K562 (cell line): ENCODE measurements at regions not wholly inside any gene's neighbourhood (a gene's known extent, or its start where the extent isn't known, plus 50 kb on each side); places are given as distances from the start of the nearest gene placed in this dataset.

Source experiments
- JUND ChIP-seq, 2 experiments: IDR thresholded peaks; 2 replicates in 1 of 2; 3 replicates in 1 of 2; pipeline ENCODE4 v1.6.1; 2011; ENCODE audit warnings: borderline replicate concordance in 2 of 2, low read depth in 2 of 2, low read length in 2 of 2, improper control_type of control experiment in 1 of 2, missing biosample characterization in 1 of 2, missing genetic modification characterization in 1 of 2, missing genetic modification reagents in 1 of 2
- MYC ChIP-seq, 2 experiments: fragments of 250-450 bp in 1 of 2; sonication (Bioruptor Pico) in 1 of 2; IDR thresholded peaks; 2 replicates each; pipeline versions ENCODE4 v1.5.1 to v1.6.1; 2012 to 2021; ENCODE audit warnings: low read depth in 2 of 2, borderline replicate concordance in 1 of 2, improper control_type of control experiment in 1 of 2, low read length in 1 of 2, mild to moderate bottlenecking in 1 of 2, moderate library complexity in 1 of 2
- POLR2A ChIP-seq: fragments of 450-650 bp; conservative IDR thresholded peaks from 2 replicates; pipeline ENCODE4 v1.6.1; 2016
- ZNF232 ChIP-seq: sonication (generic); formaldehyde crosslinking; IDR thresholded peaks from 2 replicates; pipeline ENCODE4 v1.8.0; 2022; ENCODE audit warnings: mild to moderate bottlenecking, missing genetic modification reagents
- TF ChIP-seq, protein P1 (sequence below), 3 experiments: IDR thresholded peaks in 2 of 3; conservative IDR thresholded peaks in 1 of 3; 2 replicates each; pipeline ENCODE4 v1.5.1; 2011 to 2012; ENCODE audit warnings: low read length in 3 of 3, mild to moderate bottlenecking in 3 of 3, control low read depth in 2 of 3, improper control_type of control experiment in 1 of 3, inconsistent platforms in 1 of 3, low read depth in 1 of 3, mixed read lengths in 1 of 3, moderate library complexity in 1 of 3; ENCODE audit not compliant: insufficient read depth in 2 of 3
- TF ChIP-seq, protein P2 (sequence below): sonication (generic); formaldehyde crosslinking; IDR thresholded peaks from 2 replicates; pipeline ENCODE4 v1.8.0; 2022; ENCODE audit warnings: mild to moderate bottlenecking, low read depth, missing genetic modification reagents

DNA sequence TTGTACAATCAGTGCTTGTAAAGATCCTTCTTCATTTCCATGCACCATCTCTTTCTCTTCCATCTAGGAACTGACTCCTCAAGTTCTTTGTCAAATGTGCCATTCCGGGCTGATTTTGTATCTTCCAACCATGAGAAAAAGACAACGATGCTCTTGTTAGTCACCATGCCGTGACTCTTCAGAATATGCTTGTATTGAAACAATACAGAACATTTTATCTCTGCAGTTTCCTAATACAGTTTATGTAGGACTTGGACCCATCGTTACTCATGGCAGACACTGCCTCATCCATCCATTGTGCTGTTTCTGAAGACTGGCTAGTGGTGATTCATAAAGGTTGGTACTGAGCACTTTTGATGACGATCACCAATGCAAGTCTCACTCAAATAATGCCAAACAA, 283.2 kb downstream of the KCNS3 start:
- TF ChIP-seq JUND (IDR thresholded peaks at IDR 0.05; ENCODE audit: borderline replicate concordance, low read depth, low read length), result no peak
- TF ChIP-seq JUND (tag; IDR thresholded peaks at IDR 0.05; ENCODE audit: borderline replicate concordance, low read depth, low read length), result no peak
- TF ChIP-seq, protein P1, sequence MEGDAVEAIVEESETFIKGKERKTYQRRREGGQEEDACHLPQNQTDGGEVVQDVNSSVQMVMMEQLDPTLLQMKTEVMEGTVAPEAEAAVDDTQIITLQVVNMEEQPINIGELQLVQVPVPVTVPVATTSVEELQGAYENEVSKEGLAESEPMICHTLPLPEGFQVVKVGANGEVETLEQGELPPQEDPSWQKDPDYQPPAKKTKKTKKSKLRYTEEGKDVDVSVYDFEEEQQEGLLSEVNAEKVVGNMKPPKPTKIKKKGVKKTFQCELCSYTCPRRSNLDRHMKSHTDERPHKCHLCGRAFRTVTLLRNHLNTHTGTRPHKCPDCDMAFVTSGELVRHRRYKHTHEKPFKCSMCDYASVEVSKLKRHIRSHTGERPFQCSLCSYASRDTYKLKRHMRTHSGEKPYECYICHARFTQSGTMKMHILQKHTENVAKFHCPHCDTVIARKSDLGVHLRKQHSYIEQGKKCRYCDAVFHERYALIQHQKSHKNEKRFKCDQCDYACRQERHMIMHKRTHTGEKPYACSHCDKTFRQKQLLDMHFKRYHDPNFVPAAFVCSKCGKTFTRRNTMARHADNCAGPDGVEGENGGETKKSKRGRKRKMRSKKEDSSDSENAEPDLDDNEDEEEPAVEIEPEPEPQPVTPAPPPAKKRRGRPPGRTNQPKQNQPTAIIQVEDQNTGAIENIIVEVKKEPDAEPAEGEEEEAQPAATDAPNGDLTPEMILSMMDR (IDR thresholded peaks at IDR 0.05 in 2 of 3, conservative IDR thresholded peaks at IDR 0.05 in 1 of 3; ENCODE audit: insufficient read depth in 2 of 3, low read depth in 1 of 3, low read length in 3 of 3), result no peak
- TF ChIP-seq ZNF232 (CRISPR knock-in tag), result no peak
- TF ChIP-seq, protein P2, sequence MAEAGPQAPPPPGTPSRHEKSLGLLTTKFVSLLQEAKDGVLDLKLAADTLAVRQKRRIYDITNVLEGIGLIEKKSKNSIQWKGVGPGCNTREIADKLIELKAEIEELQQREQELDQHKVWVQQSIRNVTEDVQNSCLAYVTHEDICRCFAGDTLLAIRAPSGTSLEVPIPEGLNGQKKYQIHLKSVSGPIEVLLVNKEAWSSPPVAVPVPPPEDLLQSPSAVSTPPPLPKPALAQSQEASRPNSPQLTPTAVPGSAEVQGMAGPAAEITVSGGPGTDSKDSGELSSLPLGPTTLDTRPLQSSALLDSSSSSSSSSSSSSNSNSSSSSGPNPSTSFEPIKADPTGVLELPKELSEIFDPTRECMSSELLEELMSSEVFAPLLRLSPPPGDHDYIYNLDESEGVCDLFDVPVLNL, result no peak
- TF ChIP-seq POLR2A, result no peak
- no peak for TF ChIP-seq MYC (IDR thresholded peaks at IDR 0.05; ENCODE audit: low read depth, low read length)
- TF ChIP-seq MYC (CRISPR knock-in tag; IDR thresholded peaks at IDR 0.05; ENCODE audit: borderline replicate concordance, low read depth), result no peak
